Omental fat pad (tissue), 3 donors: ENCODE measurements at regions not wholly inside any gene's neighbourhood (a gene's known extent, or its start where the extent isn't known, plus 50 kb on each side); places are given as distances from the start of the nearest gene placed in this dataset.

Experiments used
- ATAC-seq: fragments of 150-250 bp; one replicate; pipeline ENCODE4 v1.9.1; 2016; ENCODE audit warnings: mild to moderate bottlenecking, moderate library complexity; ENCODE audit not compliant: low FRiP score
- DNase-seq: peaks from one replicate; pipeline ENCODE4 v3.0.0-alpha.2; 2019; ENCODE audit warnings: low spot score
- CTCF ChIP-seq, 3 donors: fragments of 450-650 bp; IDR thresholded peaks; one replicate each; pipeline ENCODE4 v1.5.1; 2016 to 2017; ENCODE audit warnings: antibody characterized with exemption in 3 of 3, mild to moderate bottlenecking in 3 of 3, moderate library complexity in 2 of 3

- DNase-seq, result no peak
- ATAC-seq, result no peak
- TF ChIP-seq CTCF (IDR thresholded peaks at IDR 0.05), result no peak
Observed at GRCh38 chr3:110301781-110302180, 769.8 kb upstream of the NECTIN3 start.

GRCh38 chr3:110307065-110307809 lies 764.4 kb upstream of the NECTIN3 start:
- ATAC-seq (no peak), DNase-seq (no peak)
- no peak for TF ChIP-seq CTCF (IDR thresholded peaks at IDR 0.05)

- no peak for TF ChIP-seq CTCF (IDR thresholded peaks at IDR 0.05)
- no peak for DNase-seq
- no peak for ATAC-seq
Observed at GRCh38 chr3:110311541-110311940, 760.1 kb upstream of the NECTIN3 start.

GRCh38 chr3:110314512-110315114 lies 757.0 kb upstream of the NECTIN3 start:
- ATAC-seq (no peak), DNase-seq (peak; percentile 22)
- TF ChIP-seq CTCF (IDR thresholded peaks at IDR 0.05), result no peak

GRCh38 chr3:110318108-110318507 lies 753.5 kb upstream of the NECTIN3 start:
- DNase-seq (no peak), ATAC-seq (no peak)
- TF ChIP-seq CTCF (IDR thresholded peaks at IDR 0.05), result no peak

GRCh38 chr3:110323349-110323748 lies 748.3 kb upstream of the NECTIN3 start:
- no peak for DNase-seq
- no peak for TF ChIP-seq CTCF (IDR thresholded peaks at IDR 0.05)
- no peak for ATAC-seq

GRCh38 chr3:110324171-110324705 lies 747.4 kb upstream of the NECTIN3 start:
- no peak for TF ChIP-seq CTCF (IDR thresholded peaks at IDR 0.05)
- no peak for ATAC-seq
- no peak for DNase-seq
